Endothelial cell of umbilical vein (primary cell): ENCODE measurements at regions not wholly inside any gene's neighbourhood (a gene's known extent, or its start where the extent isn't known, plus 50 kb on each side); places are given as distances from the start of the nearest gene placed in this dataset.

ENCODE experiments used
- BruUV-seq: library from RNA; stranded (reverse); fragments of 400-500 nt; replicated peaks from 2 replicates; lab custom pipeline; 2021; lab: Mats Ljungman, UMichigan
- CTCF ChIA-PET: fragments of 300-600, 350-600 bp; sonication (Branson Sonifier 250); formaldehyde crosslinking; loops from one replicate; lab custom pipeline; 2021; ENCODE audit warnings: antibody characterized with exemption, inconsistent platforms; lab: Charles Lee
- POLR2A ChIA-PET: fragments of 300-600, 350-600 bp; sonication (Branson Sonifier 250); formaldehyde crosslinking; loops from one replicate; lab custom pipeline; 2021; ENCODE audit warnings: antibody characterized with exemption, inconsistent platforms; lab: Charles Lee
- DNase-seq: peaks from one replicate; pipeline ENCODE4 v3.0.0-alpha.2; 2011; ENCODE audit warnings: low read depth, low spot score
- FAIRE-seq: peaks from 2 replicates; lab custom pipeline; 2011; peaks lifted over from hg19 to GRCh38; lab: Jason Lieb, UNC
- H2AFZ ChIP-seq: 2 replicates; pipeline ENCODE4 v1.6.0; 2012; ENCODE audit warnings: low read depth, low read length, control low read depth, inconsistent platforms
- H3K27ac ChIP-seq: 2 replicates; pipeline ENCODE4 v1.5.1; 2011; ENCODE audit warnings: low read depth, mild to moderate bottlenecking, control low read depth, low read length, moderate library complexity; ENCODE audit not compliant: insufficient read depth
- H3K27me3 ChIP-seq, 2 experiments: 2 replicates each; pipeline versions ENCODE4 v1.6.0 to v1.6.1; 2011; ENCODE audit warnings: low read length in 2 of 2, mixed read lengths in 1 of 2; ENCODE audit not compliant: control insufficient read depth in 2 of 2, insufficient read depth in 2 of 2
- H3K36me3 ChIP-seq, 2 experiments: 2 replicates in 1 of 2; 3 replicates in 1 of 2; pipeline ENCODE4 v1.5.1; 2011; ENCODE audit warnings: low read length in 2 of 2, mild to moderate bottlenecking in 1 of 2, moderate library complexity in 1 of 2; ENCODE audit not compliant: control insufficient read depth in 2 of 2, insufficient read depth in 2 of 2; ENCODE audit errors: extremely low read depth in 1 of 2
- H3K4me1 ChIP-seq: 3 replicates; pipeline ENCODE4 v1.5.1; 2011; ENCODE audit warnings: mild to moderate bottlenecking, low read length; ENCODE audit not compliant: control insufficient read depth, insufficient read depth; ENCODE audit errors: extremely low read depth
- H3K4me2 ChIP-seq: 2 replicates; pipeline ENCODE4 v1.6.1; 2011; ENCODE audit warnings: low read length, control low read depth, mixed read lengths; ENCODE audit not compliant: insufficient read depth
- H3K4me3 ChIP-seq, 3 experiments: fragments of 200-600 bp in 1 of 3; sonication (generic), shearing (Covaris generic) in 1 of 3; replicated peaks in 1 of 3; 2 replicates each; pipeline ENCODE4 v1.5.1; 2011 to 2016; ENCODE audit warnings: control low read depth in 3 of 3, low read length in 3 of 3, mild to moderate bottlenecking in 2 of 3, inconsistent platforms in 1 of 3, low read depth in 1 of 3, moderate library complexity in 1 of 3; ENCODE audit not compliant: insufficient read depth in 1 of 3
- H3K79me2 ChIP-seq: 2 replicates; pipeline ENCODE4 v1.6.0; 2012; ENCODE audit warnings: low read length, inconsistent platforms; ENCODE audit not compliant: control insufficient read depth, insufficient read depth
- H3K9ac ChIP-seq: replicated peaks from 2 replicates; pipeline ENCODE3; 2011; ENCODE audit warnings: low read length, control low read depth; ENCODE audit not compliant: insufficient read depth; ENCODE audit errors: extremely low read depth
- H3K9me1 ChIP-seq: replicated peaks from 3 replicates; pipeline ENCODE4 v1.6.0; 2011; ENCODE audit warnings: mild to moderate bottlenecking, low read length; ENCODE audit not compliant: control insufficient read depth, insufficient read depth; ENCODE audit errors: extremely low read depth
- H3K9me3 ChIP-seq: replicated peaks from 2 replicates; pipeline ENCODE4 v1.5.1; 2012; ENCODE audit warnings: low read length, inconsistent platforms; ENCODE audit not compliant: control insufficient read depth, insufficient read depth
- H4K20me1 ChIP-seq: replicated peaks from 2 replicates; pipeline ENCODE3; 2011; ENCODE audit warnings: mild to moderate bottlenecking, low read length; ENCODE audit not compliant: control insufficient read depth, insufficient read depth; ENCODE audit errors: extremely low read depth
- EZH2 ChIP-seq: IDR thresholded peaks from 2 replicates; pipeline ENCODE4 v1.6.1; 2012; ENCODE audit warnings: borderline replicate concordance, low read depth, mild to moderate bottlenecking, moderate library complexity, low read length, inconsistent platforms; ENCODE audit not compliant: severe bottlenecking
- FOS ChIP-seq: IDR thresholded peaks from 2 replicates; pipeline ENCODE4 v1.6.1; 2011; ENCODE audit warnings: mild to moderate bottlenecking, low read length, moderate library complexity, borderline replicate concordance; ENCODE audit not compliant: insufficient read depth
- MYC ChIP-seq: IDR thresholded peaks from one replicate; pipeline ENCODE4 v1.6.1; 2011; ENCODE audit warnings: mild to moderate bottlenecking, low read depth, low read length
- POLR2AphosphoS5 ChIP-seq: IDR thresholded peaks from 2 replicates; pipeline ENCODE4 v1.6.1; 2012; ENCODE audit warnings: low read depth, mild to moderate bottlenecking, control low read depth, low read length, moderate library complexity; ENCODE audit not compliant: insufficient read depth
- dilution Hi-C: fragments of 300-500 bp; cut with MboI; formaldehyde crosslinking; loops from one replicate; pipeline ENCODE4 v1.15.0; 2019; ENCODE audit warnings: low sequenced_read_pairs; ENCODE audit not compliant: extremely low pct_ligation_motif_present
- intact Hi-C: fragments of 100-400 bp; cut with micrococcal nuclease; formaldehyde crosslinking; loops from one replicate; pipeline ENCODE4 v1.10.0; 2022
- TF ChIP-seq, protein P1 (sequence below): IDR thresholded peaks from 2 replicates; pipeline ENCODE4 v1.6.1; 2011; ENCODE audit not compliant: insufficient read depth, insufficient read length
- TF ChIP-seq, protein P2 (sequence below), 2 donors: IDR thresholded peaks; 1 replicate in 1 of 2; 2 replicates in 1 of 2; pipeline ENCODE4 v1.5.1; 2011; ENCODE audit warnings: low read length in 2 of 2, mild to moderate bottlenecking in 2 of 2, moderate library complexity in 2 of 2, control low read depth in 1 of 2, inconsistent platforms in 1 of 2, low read depth in 1 of 2; ENCODE audit not compliant: insufficient read depth in 1 of 2; ENCODE audit errors: extremely low read depth in 1 of 2

DNA sequence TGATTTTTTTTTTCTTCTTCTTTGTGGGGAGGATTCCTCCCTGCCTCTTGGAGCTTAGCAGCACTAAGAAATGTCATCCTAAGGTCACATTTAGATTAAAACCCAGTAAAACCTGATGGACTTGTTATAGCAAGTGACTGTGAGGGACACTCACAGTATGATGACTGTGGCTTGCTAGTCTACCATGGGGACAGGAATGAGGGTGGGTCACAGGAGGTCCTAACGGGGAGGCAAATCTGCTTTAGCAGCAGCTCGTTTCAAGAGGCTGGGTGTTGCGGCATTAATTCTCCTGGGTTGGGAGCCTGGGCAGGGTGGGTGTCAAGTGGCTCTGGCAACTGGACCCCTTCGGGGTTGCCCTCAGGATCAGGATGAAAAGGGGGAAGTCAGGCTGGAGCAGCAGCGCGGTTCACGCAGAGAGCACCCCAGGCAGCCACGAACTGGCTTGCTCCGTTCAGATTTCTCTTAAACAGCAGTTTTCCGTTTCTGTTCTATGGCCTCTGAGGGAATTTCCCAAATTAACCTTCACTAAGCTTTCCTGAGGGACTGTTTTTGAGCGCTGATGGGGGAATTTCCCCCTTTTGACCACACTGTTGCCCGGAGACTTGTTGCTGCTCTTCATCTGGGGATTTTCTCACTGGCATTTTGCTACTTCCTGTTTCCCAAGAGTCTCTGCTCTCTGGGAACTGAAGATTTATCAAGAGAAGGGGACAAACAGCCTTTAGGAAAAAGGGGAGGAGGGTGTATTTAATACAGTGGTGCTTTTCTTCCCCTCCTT lies 59.8 kb upstream of the PELI1 start:
- Histone ChIP-seq H3K27ac (no peak overlapping the region), H3K9ac (no peak overlapping the region), H3K36me3 (no peaks in the 10 kb centered on the region), H3K4me1 (no peaks in the 10 kb centered on the region), H2AFZ (peak overlapping the region; percentile 77), H3K9me1 (no peaks in the 10 kb centered on the region), H3K4me2 (no peak overlapping the region), H3K27me3 (no peaks in the 10 kb centered on the region), H3K9me3 (no peaks in the 10 kb centered on the region), H4K20me1 (no peaks in the 10 kb centered on the region), H3K4me3 (no peak overlapping the region), H3K79me2 (no peaks in the 10 kb centered on the region)
- DNase-seq = peak; percentile 62
- no TSS peak for BruUV-seq
- dilution Hi-C loops (no loop called here), intact Hi-C loops (no loop called here)
- ChIA-PET CTCF (interaction anchor here (2.3 kb wide), 1 partner anchor 109 kb away, joined by 8 read pairs; no protein-coding TSS in a partner anchor), POLR2A (no interaction called here)
- no peak for TF ChIP-seq MYC
- TF ChIP-seq, protein P1, sequence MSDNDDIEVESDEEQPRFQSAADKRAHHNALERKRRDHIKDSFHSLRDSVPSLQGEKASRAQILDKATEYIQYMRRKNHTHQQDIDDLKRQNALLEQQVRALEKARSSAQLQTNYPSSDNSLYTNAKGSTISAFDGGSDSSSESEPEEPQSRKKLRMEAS = no peak
- FAIRE-seq = no peak

DNA sequence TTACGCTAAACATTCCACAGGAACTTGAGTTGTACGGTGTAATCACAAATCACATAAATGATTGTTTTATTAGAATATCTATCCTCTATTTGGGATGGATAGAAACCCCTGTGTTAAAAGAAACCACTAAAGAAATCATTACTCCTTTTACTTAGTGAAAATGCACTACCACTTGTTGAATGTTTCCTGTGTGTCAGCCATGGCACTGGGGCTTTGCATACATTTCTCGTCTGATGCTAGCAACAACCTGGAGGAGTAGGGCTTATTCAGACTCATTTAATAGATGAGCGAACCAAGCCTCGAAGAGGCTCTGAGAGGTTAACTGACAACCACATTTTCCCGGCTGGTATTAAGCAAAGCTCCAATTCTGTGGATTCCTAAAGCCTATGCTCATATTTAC lies 60.5 kb upstream of the PELI1 start:
- FAIRE-seq = no peak
- intact Hi-C loops (no loop called here), dilution Hi-C loops (no loop called here)
- TF ChIP-seq FOS (no peak), EZH2 (no peak), MYC (no peak), POLR2AphosphoS5 (no peak)
- TF ChIP-seq, protein P2, sequence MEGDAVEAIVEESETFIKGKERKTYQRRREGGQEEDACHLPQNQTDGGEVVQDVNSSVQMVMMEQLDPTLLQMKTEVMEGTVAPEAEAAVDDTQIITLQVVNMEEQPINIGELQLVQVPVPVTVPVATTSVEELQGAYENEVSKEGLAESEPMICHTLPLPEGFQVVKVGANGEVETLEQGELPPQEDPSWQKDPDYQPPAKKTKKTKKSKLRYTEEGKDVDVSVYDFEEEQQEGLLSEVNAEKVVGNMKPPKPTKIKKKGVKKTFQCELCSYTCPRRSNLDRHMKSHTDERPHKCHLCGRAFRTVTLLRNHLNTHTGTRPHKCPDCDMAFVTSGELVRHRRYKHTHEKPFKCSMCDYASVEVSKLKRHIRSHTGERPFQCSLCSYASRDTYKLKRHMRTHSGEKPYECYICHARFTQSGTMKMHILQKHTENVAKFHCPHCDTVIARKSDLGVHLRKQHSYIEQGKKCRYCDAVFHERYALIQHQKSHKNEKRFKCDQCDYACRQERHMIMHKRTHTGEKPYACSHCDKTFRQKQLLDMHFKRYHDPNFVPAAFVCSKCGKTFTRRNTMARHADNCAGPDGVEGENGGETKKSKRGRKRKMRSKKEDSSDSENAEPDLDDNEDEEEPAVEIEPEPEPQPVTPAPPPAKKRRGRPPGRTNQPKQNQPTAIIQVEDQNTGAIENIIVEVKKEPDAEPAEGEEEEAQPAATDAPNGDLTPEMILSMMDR (IDR thresholded peaks at IDR 0.05; ENCODE audit: extremely low read depth in 1 of 2, insufficient read depth in 1 of 2, low read depth in 1 of 2, low read length in 2 of 2) = no peak
- TF ChIP-seq, protein P1 = no peak
- DNase-seq = no peak
- H3K27ac ChIP-seq = no peak overlapping the region
- no peak overlapping the region for H3K9ac ChIP-seq
- H3K9me1 ChIP-seq = no peaks in the 10 kb centered on the region
- H4K20me1 ChIP-seq = no peaks in the 10 kb centered on the region
- CTCF ChIA-PET = interaction anchor here (1.3 to 2.3 kb wide), 2 partner anchors 9 to 108 kb away, joined by 4 to 8 read pairs; no protein-coding TSS in a partner anchor
- BruUV-seq = no TSS peak
- no peaks in the 10 kb centered on the region for H3K9me3 ChIP-seq
- no peaks in the 10 kb centered on the region for H3K79me2 ChIP-seq
- no peaks in the 10 kb centered on the region for H3K27me3 ChIP-seq
- H2AFZ ChIP-seq = peak overlapping the region; percentile 77
- no peaks in the 10 kb centered on the region for H3K4me1 ChIP-seq
- H3K4me2 ChIP-seq = no peak overlapping the region
- H3K36me3 ChIP-seq = no peaks in the 10 kb centered on the region
- no peak overlapping the region for H3K4me3 ChIP-seq
- POLR2A ChIA-PET = no interaction called here
